HCT116 (cell line): ENCODE measurements at regions not wholly inside any gene's neighbourhood (a gene's known extent, or its start where the extent isn't known, plus 50 kb on each side); places are given as distances from the start of the nearest gene placed in this dataset.

Experiments used
- CTCF ChIP-seq, 3 experiments: fragments of 200-600 bp in 1 of 3; sonication (generic) in 1 of 3; IDR thresholded peaks in 2 of 3; conservative IDR thresholded peaks in 1 of 3; 2 replicates each; pipeline ENCODE4 v1.5.1; 2012 to 2017; ENCODE audit warnings: low read depth in 2 of 3, low read length in 2 of 3, antibody characterized with exemption in 1 of 3, borderline replicate concordance in 1 of 3, control low read depth in 1 of 3, mild to moderate bottlenecking in 1 of 3, mixed read lengths in 1 of 3, mixed run types in 1 of 3, moderate library complexity in 1 of 3; ENCODE audit not compliant: insufficient read depth in 1 of 3
- EGR1 ChIP-seq: IDR thresholded peaks from 2 replicates; pipeline ENCODE4 v1.6.1; 2012; ENCODE audit warnings: low read depth
- EZH2phosphoT487 ChIP-seq: fragments of 200-600 bp; IDR thresholded peaks from 2 replicates; pipeline ENCODE4 v1.6.1; 2018; ENCODE audit warnings: antibody characterized with exemption, borderline replicate concordance
- POLR2A ChIP-seq: IDR thresholded peaks from 2 replicates; pipeline ENCODE4 v1.7.0; 2011; ENCODE audit warnings: borderline replicate concordance; ENCODE audit not compliant: insufficient read depth, insufficient read length; ENCODE audit errors: extremely low read depth
- TF ChIP-seq, protein P1 (sequence below): IDR thresholded peaks from 2 replicates; pipeline ENCODE4 v1.6.1; 2012; ENCODE audit warnings: low read depth

DNA sequence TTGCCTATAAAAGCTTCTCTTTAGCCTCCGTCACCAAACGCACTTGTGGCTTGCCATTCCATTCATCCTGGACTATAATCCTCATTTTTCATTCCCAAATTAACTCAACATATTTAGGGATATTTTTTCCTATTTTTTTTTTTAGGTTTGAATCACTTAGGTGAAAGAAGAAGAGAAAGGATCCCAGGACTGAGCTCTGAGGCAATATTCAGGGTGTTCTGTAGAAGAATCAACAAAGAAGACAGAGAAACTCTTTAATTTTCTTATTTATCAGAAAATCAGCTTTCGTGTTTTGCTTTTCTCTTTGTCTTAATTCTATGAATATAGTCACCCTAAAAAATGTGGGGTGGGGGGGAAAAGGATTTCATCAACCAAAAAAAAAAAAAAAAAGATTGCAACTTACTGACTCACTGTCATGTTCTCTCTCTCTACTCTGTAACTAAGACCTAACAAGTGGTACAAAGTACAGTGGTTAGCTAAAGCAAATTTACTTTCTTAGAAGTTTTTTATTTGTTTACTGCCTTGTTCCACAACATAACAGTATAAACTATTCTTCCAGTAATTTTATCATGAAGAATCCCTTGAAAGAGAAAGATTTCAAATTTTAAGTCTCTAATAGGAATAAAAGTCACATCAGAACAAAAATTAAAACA lies 272.0 kb downstream of the DHX15 start:
- TF ChIP-seq CTCF (IDR thresholded peaks at IDR 0.05 in 2 of 3, conservative IDR thresholded peaks at IDR 0.05 in 1 of 3; ENCODE audit: borderline replicate concordance in 1 of 3, insufficient read depth in 1 of 3, low read depth in 2 of 3, low read length in 2 of 3) (no peak), EGR1 (no peak), POLR2A (no peak), EZH2phosphoT487 (no peak)
- TF ChIP-seq, protein P1, sequence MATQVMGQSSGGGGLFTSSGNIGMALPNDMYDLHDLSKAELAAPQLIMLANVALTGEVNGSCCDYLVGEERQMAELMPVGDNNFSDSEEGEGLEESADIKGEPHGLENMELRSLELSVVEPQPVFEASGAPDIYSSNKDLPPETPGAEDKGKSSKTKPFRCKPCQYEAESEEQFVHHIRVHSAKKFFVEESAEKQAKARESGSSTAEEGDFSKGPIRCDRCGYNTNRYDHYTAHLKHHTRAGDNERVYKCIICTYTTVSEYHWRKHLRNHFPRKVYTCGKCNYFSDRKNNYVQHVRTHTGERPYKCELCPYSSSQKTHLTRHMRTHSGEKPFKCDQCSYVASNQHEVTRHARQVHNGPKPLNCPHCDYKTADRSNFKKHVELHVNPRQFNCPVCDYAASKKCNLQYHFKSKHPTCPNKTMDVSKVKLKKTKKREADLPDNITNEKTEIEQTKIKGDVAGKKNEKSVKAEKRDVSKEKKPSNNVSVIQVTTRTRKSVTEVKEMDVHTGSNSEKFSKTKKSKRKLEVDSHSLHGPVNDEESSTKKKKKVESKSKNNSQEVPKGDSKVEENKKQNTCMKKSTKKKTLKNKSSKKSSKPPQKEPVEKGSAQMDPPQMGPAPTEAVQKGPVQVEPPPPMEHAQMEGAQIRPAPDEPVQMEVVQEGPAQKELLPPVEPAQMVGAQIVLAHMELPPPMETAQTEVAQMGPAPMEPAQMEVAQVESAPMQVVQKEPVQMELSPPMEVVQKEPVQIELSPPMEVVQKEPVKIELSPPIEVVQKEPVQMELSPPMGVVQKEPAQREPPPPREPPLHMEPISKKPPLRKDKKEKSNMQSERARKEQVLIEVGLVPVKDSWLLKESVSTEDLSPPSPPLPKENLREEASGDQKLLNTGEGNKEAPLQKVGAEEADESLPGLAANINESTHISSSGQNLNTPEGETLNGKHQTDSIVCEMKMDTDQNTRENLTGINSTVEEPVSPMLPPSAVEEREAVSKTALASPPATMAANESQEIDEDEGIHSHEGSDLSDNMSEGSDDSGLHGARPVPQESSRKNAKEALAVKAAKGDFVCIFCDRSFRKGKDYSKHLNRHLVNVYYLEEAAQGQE: no peak
